HG03442 (cell line): ENCODE measurements at regions not wholly inside any gene's neighbourhood (a gene's known extent, or its start where the extent isn't known, plus 50 kb on each side); places are given as distances from the start of the nearest gene placed in this dataset.

Experiments
- ATAC-seq: cut with Tn5 transposase; IDR thresholded peaks from one replicate; pipeline ENCODE4 v1.9.1; 2021; ENCODE audit warnings: mild to moderate bottlenecking, moderate library complexity; ENCODE audit not compliant: unreplicated experiment

GRCh38 chr2:195413944-195414343, 243.1 kb upstream of the SLC39A10 start:
- ATAC-seq: no peak

- no peak for ATAC-seq
These were observed 243.6 kb upstream of the SLC39A10 start for GRCh38 chr2:195413422-195413821.

GRCh38 chr2:195411219-195411687, 245.8 kb upstream of the SLC39A10 start:
- no peak for ATAC-seq

GRCh38 chr2:195410074-195410671, 246.9 kb upstream of the SLC39A10 start:
- ATAC-seq: peak; percentile 80

- no peak for ATAC-seq
These were observed 248.2 kb upstream of the SLC39A10 start for GRCh38 chr2:195408811-195409210.

GRCh38 chr2:195408196-195408595, 248.8 kb upstream of the SLC39A10 start:
- no peak for ATAC-seq

GRCh38 chr2:195407783-195408182, 249.2 kb upstream of the SLC39A10 start:
- no peak for ATAC-seq

- ATAC-seq: no peak
These were observed 250.0 kb upstream of the SLC39A10 start for GRCh38 chr2:195406886-195407603.

- no peak for ATAC-seq
These were observed 252.4 kb upstream of the SLC39A10 start for GRCh38 chr2:195404651-195405050.

- no peak for ATAC-seq
These were observed 260.5 kb upstream of the SLC39A10 start for GRCh38 chr2:195396479-195396878.

GRCh38 chr2:195395362-195395761, 261.7 kb upstream of the SLC39A10 start:
- no peak for ATAC-seq

GRCh38 chr2:195392446-195393336, 264.3 kb upstream of the SLC39A10 start:
- no peak for ATAC-seq

GRCh38 chr2:195390686-195391321, 266.2 kb upstream of the SLC39A10 start:
- no peak for ATAC-seq

- ATAC-seq: no peak
These were observed 269.0 kb upstream of the SLC39A10 start for GRCh38 chr2:195388028-195388427.

GRCh38 chr2:195382186-195382585, 274.8 kb upstream of the SLC39A10 start:
- ATAC-seq: no peak

- no peak for ATAC-seq
These were observed 286.7 kb upstream of the SLC39A10 start for GRCh38 chr2:195370167-195370943.

GRCh38 chr2:195369218-195369587, 287.8 kb upstream of the SLC39A10 start:
- ATAC-seq: no peak

- no peak for ATAC-seq
These were observed 288.5 kb upstream of the SLC39A10 start for GRCh38 chr2:195368249-195369217.

GRCh38 chr2:195367809-195368208, 289.2 kb upstream of the SLC39A10 start:
- ATAC-seq: no peak
